Adrenal gland (tissue), 9 donors: ENCODE measurements at regions not wholly inside any gene's neighbourhood (a gene's known extent, or its start where the extent isn't known, plus 50 kb on each side); places are given as distances from the start of the nearest gene placed in this dataset.

Experiments
- DNase-seq, 7 donors: peaks; one replicate each; pipeline ENCODE4 v3.0.0-alpha.2; 2019 to 2020
- H3K27ac ChIP-seq, 5 donors: fragments of 200-600 bp; sonication (generic) in 4 of 5; 1 replicate in 3 of 5; 2 replicates in 2 of 5; pipeline versions ENCODE4 v1.5.1 to v1.8.0; 2016 to 2020; ENCODE audit warnings: mild to moderate bottlenecking in 1 of 5
- H3K27me3 ChIP-seq: fragments of 200-600 bp; 2 replicates; pipeline ENCODE4 v1.8.0; 2021
- H3K36me3 ChIP-seq, 2 donors: fragments of 200-600 bp; replicated peaks in 1 of 2; 1 replicate in 1 of 2; 2 replicates in 1 of 2; pipeline versions ENCODE4 v1.5.1 to v1.8.0; 2018 to 2022
- H3K4me1 ChIP-seq, 2 donors: fragments of 200-600 bp; replicated peaks in 1 of 2; 1 replicate in 1 of 2; 2 replicates in 1 of 2; pipeline versions ENCODE4 v1.5.1 to v1.8.0; 2018 to 2021
- H3K4me3 ChIP-seq, 4 donors: fragments of 200-600 bp; sonication (generic) in 3 of 4; one replicate each; pipeline ENCODE4 v1.5.1; 2016 to 2018
- H3K9me3 ChIP-seq, 3 donors: fragments of 200-600 bp; sonication (generic) in 1 of 3; replicated peaks in 1 of 3; 1 replicate in 2 of 3; 2 replicates in 1 of 3; pipeline versions ENCODE4 v1.5.1 to v1.8.0; 2016 to 2021
- POLR2A ChIP-seq, 2 donors: fragments of 450-650 bp; IDR thresholded peaks; one replicate each; pipeline ENCODE4 v1.6.1; 2017; ENCODE audit warnings: antibody characterized with exemption in 2 of 2, mild to moderate bottlenecking in 2 of 2, moderate library complexity in 1 of 2
- WGBS, 4 donors: extraction: QIAGEN DNeasy Blood & Tissue Kit in 2 of 4; methylation state at CpG; one replicate each; pipeline versions ENCODE4 v1.1.5 to v1.1.7; 2013 to 2017; 5-methylcytosine and 5-hydroxymethylcytosine counted together
- intact Hi-C, 2 donors: fragments of 100-400 bp; cut with DNase I; formaldehyde crosslinking; loops; one replicate each; pipeline versions ENCODE4 v1.14.1 to v1.15.0; 2022 to 2023
- TF ChIP-seq, protein P1 (sequence below), 6 experiments: fragments of 450-650 bp in 4 of 6; fragments of 200-600 bp in 2 of 6; sonication (generic) in 1 of 6; IDR thresholded peaks; 1 replicate in 5 of 6; 2 replicates in 1 of 6; pipeline versions ENCODE4 v1.5.1 to v1.8.0; 2016 to 2021; ENCODE audit warnings: antibody characterized with exemption in 6 of 6, mild to moderate bottlenecking in 2 of 6, moderate library complexity in 1 of 6
- donor health status: healthy with polysubstance abuse.
- donor health status: Bipolar disorder and iron deficiency.
- donor health status: DM: yes; HTN: yes; CAD: no.
- donor health status: DM: no; HTN: no; CAD: no.
- donor health status: DM: no; HTN: no; CAD: no.

DNA sequence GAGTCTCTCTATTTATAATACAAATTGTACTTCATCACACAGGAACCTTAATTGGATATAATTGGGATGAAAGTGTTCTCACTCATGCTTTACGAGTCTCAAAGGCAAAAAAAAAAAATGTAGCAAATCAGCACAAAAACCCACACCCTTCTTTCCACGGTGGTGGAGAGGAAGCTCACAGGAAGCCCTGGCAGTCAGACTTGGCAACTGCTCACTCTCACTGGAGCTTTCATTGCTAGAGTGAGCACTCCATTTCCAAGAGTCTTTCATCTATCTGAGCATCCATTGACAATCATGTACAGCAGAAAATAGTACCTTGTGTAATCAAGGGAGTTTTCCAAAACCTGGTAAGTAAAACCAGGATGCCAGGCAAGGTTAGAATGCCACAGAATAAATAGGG lies 2159.4 kb upstream of the AGA start:
- no peak overlapping the region for H3K4me3 ChIP-seq
- DNase-seq = no peak
- no peaks in the 10 kb centered on the region for H3K4me1 ChIP-seq
- no peaks in the 10 kb centered on the region for H3K27me3 ChIP-seq
- H3K27ac ChIP-seq = no peak overlapping the region
- TF ChIP-seq, protein P1, sequence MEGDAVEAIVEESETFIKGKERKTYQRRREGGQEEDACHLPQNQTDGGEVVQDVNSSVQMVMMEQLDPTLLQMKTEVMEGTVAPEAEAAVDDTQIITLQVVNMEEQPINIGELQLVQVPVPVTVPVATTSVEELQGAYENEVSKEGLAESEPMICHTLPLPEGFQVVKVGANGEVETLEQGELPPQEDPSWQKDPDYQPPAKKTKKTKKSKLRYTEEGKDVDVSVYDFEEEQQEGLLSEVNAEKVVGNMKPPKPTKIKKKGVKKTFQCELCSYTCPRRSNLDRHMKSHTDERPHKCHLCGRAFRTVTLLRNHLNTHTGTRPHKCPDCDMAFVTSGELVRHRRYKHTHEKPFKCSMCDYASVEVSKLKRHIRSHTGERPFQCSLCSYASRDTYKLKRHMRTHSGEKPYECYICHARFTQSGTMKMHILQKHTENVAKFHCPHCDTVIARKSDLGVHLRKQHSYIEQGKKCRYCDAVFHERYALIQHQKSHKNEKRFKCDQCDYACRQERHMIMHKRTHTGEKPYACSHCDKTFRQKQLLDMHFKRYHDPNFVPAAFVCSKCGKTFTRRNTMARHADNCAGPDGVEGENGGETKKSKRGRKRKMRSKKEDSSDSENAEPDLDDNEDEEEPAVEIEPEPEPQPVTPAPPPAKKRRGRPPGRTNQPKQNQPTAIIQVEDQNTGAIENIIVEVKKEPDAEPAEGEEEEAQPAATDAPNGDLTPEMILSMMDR (IDR thresholded peaks at IDR 0.05) = no peak
- TF ChIP-seq POLR2A (IDR thresholded peaks at IDR 0.05) = no peak
- WGBS, 4 donors = 34 to 45% (median 35%) methylated on average over 2 of the region's 2 CpGs
- no peaks in the 10 kb centered on the region for H3K36me3 ChIP-seq
- intact Hi-C loops = no loop called here
- no peaks in the 10 kb centered on the region for H3K9me3 ChIP-seq

DNA sequence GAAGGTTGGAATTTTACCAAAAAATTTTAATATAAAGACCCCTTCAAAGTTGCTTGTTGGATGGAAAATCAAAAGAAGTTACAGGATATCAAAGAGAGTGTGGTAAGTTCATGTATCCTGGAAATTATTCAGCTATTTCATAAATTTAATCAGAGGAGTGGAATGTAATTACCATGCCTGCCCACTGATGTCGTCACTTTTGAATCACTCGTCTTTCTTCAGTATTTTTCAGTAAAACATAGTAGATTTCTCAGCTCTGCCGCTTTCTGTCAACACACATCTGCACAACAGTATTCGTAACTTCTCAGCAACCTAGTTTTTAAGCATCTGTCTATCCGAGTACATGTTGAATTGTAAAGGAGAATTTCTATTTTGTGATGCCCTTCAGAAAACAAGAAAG lies 2163.0 kb upstream of the AGA start:
- intact Hi-C loops = no loop called here
- 72 to 83% (median 78%) methylated on average over 5 of the region's 5 CpGs for WGBS, 4 donors
- TF ChIP-seq POLR2A (IDR thresholded peaks at IDR 0.05) = no peak
- TF ChIP-seq, protein P1 (IDR thresholded peaks at IDR 0.05) = no peak

DNA sequence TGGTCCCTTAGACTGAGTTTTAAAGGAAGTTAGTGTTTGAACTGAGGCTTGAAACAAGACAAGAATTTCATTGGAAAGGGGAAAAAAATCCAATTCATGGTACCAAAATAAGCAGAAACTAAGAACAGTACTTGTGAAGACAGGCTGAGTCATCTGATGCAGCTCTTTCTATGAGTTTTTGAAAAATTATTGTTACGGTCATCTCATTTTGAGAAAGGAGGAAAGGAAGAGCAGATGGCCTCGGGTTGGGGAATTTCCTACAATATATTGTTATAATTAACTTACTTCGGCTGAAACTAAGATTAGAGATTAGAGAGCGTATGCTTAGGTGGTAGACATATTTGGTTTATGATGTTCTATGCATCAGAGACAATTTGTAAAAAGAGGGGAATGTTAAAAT lies 2164.8 kb upstream of the AGA start:
- H3K4me1 ChIP-seq = no peaks in the 10 kb centered on the region
- no peaks in the 10 kb centered on the region for H3K9me3 ChIP-seq

More for the DNA sequence above, 2163.0 kb upstream of the AGA start:
- H3K9me3 ChIP-seq = no peaks in the 10 kb centered on the region
- H3K27ac ChIP-seq = no peak overlapping the region
- H3K4me1 ChIP-seq = no peaks in the 10 kb centered on the region
- no peaks in the 10 kb centered on the region for H3K27me3 ChIP-seq
- H3K4me3 ChIP-seq = no peak overlapping the region
- H3K36me3 ChIP-seq = no peaks in the 10 kb centered on the region
- no peak for DNase-seq

DNA sequence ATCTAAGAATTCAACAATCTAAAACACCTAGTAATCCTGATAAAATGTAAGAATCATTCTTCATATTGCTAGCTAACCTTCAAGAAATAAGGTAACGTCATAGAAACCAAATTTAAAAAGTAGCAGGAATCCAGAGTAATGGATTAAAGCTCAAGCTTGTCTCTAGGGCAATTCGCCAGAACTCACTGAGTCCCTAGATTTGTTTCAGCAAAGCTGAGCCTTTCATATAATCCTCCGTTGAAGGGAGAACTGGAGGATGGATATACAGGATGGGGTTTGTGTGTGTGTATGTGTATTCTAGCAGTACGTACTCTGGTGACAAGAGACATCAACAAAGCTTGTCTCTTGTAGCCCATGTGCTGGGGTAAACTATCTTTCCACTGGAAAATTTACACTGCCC lies 2173.5 kb upstream of the AGA start:
- Histone ChIP-seq H3K36me3 (no peaks in the 10 kb centered on the region), H3K4me1 (no peaks in the 10 kb centered on the region), H3K4me3 (no peak overlapping the region), H3K9me3 (no peaks in the 10 kb centered on the region), H3K27ac (no peak overlapping the region), H3K27me3 (no peaks in the 10 kb centered on the region)
- intact Hi-C loops = no loop called here
- TF ChIP-seq, protein P1 (IDR thresholded peaks at IDR 0.05) = no peak
- TF ChIP-seq POLR2A (IDR thresholded peaks at IDR 0.05) = no peak
- DNase-seq = no peak
- 66 to 72% (median 69%) methylated on average over 4 of the region's 4 CpGs for whole genome bisulfite sequencing, 4 donors

More for the DNA sequence above, 2164.8 kb upstream of the AGA start:
- Histone ChIP-seq H3K4me3 (no peak overlapping the region), H3K27ac (no peak overlapping the region), H3K36me3 (no peaks in the 10 kb centered on the region), H3K27me3 (no peaks in the 10 kb centered on the region)
- TF ChIP-seq POLR2A (IDR thresholded peaks at IDR 0.05) = no peak
- TF ChIP-seq, protein P1 (IDR thresholded peaks at IDR 0.05) = no peak
- 67 to 74% (median 73%) methylated on average over 4 of the region's 4 CpGs for WGBS, 4 donors
- intact Hi-C loops = no loop called here
- no peak for DNase-seq
